ENCODE measurements at regions not wholly inside any gene's neighbourhood (a gene's known extent, or its start where the extent isn't known, plus 50 kb on each side); places are given as distances from the start of the nearest gene placed in this dataset.

GRCh38 chr2:239526666-239527415, 126.0 kb upstream of the HDAC4 start:
- Histone ChIP-seq H3K9me2 (ENCODE audit: insufficient read depth) (no peaks in the 10 kb centered on the region), H2AFZ (no peak overlapping the region), H3K4me3 (no peak overlapping the region), H3K27me3 (ENCODE audit: insufficient read depth) (no peaks in the 10 kb centered on the region), H3K4me2 (no peak overlapping the region), H3K36me3 (ENCODE audit: insufficient read depth) (no peaks in the 10 kb centered on the region), H3F3A (replicated peaks; ENCODE audit: low read depth) (no peaks in the 10 kb centered on the region), H3K79me2 (replicated peaks; ENCODE audit: insufficient read depth) (no peaks in the 10 kb centered on the region), H3K27ac (ENCODE audit: low read depth) (no peak overlapping the region), H3K4me1 (ENCODE audit: insufficient read depth) (no peaks in the 10 kb centered on the region), H4K20me1 (replicated peaks; ENCODE audit: insufficient read depth) (no peaks in the 10 kb centered on the region)
- no peaks in the 10 kb centered on the region for H3K4me1 Mint-ChIP-seq
- peaks cover 3% of the 10 kb centered on the region for H3K27me3 Mint-ChIP-seq (ENCODE audit: insufficient read depth, low read depth, poor library complexity)
- H3K4me3 Mint-ChIP-seq, result no peak overlapping the region
- no peak overlapping the region for H3K27ac Mint-ChIP-seq
- ATAC-seq (no peak), DNase-seq (ENCODE audit: low spot score) (no peak)
- H3K36me3 Mint-ChIP-seq (ENCODE audit: low read depth), result peaks cover 4% of the 10 kb centered on the region; the same call in 2 of the 3 replicates
- TF ChIP-seq CREB1 (CRISPR knock-in tag; IDR thresholded peaks at IDR 0.05; ENCODE audit: low read depth) (no peak), EZH2phosphoT487 (IDR thresholded peaks at IDR 0.05; ENCODE audit: unreplicated experiment) (no peak), CTCF (conservative IDR thresholded peaks at IDR 0.05; ENCODE audit: low read depth in 2 of 2) (no peak), EZH2 (IDR thresholded peaks at IDR 0.05; ENCODE audit: low read depth, unreplicated experiment) (no peak), ZNF462 (CRISPR knock-in tag; IDR thresholded peaks at IDR 0.05) (no peak), POLR2AphosphoS5 (IDR thresholded peaks at IDR 0.05; ENCODE audit: low read depth) (no peak), ZNF331 (CRISPR knock-in tag; IDR thresholded peaks at IDR 0.05; ENCODE audit: low read depth) (no peak)
- peaks cover 10% of the 10 kb centered on the region for H3K9me3 Mint-ChIP-seq
